ENCODE measurements at regions not wholly inside any gene's neighbourhood (a gene's known extent, or its start where the extent isn't known, plus 50 kb on each side); places are given as distances from the start of the nearest gene placed in this dataset.

- Histone ChIP-seq H3K9me3 (peaks cover 0 to 12% (median 4%) of the 10 kb centered on the region in 4 donors), H3K27me3 (no peaks in the 10 kb centered on the region), H3K4me1 (no peaks in the 10 kb centered on the region), H3K27ac (no peak overlapping the region), H3K36me3 (no peaks in the 10 kb centered on the region), H3K4me3 (no peak overlapping the region)
- TF ChIP-seq POLR2A (IDR thresholded peaks at IDR 0.05) (no peak), EP300 (IDR thresholded peaks at IDR 0.05) (no peak), CTCF (IDR thresholded peaks at IDR 0.05) (no peak)
- intact Hi-C loops (cut with DNase I) = no loop called here
- no peak for DNase-seq
- 58 to 81% methylated on average over 3 of the region's 3 CpGs for WGBS, 2 donors
Measured at GRCh38 chr13:48782429-48782840, 128.7 kb downstream of the CYSLTR2 start.

- 15 to 49% methylated on average over 7 of the region's 7 CpGs for WGBS, 2 donors
- H3K4me3 ChIP-seq = no peak overlapping the region
Measured at GRCh38 chr13:48783181-48783630, 129.5 kb downstream of the CYSLTR2 start.

GRCh38 chr13:48783695-48784230 is 130.0 kb downstream of the CYSLTR2 start:
- no peak for DNase-seq
- WGBS, 2 donors = 89% methylated on average over 4 of the region's 4 CpGs
- Histone ChIP-seq H3K27ac (no peak overlapping the region), H3K9me3 (peaks cover 0 to 12% (median 4%) of the 10 kb centered on the region in 4 donors), H3K36me3 (no peaks in the 10 kb centered on the region), H3K4me3 (no peak overlapping the region), H3K4me1 (no peaks in the 10 kb centered on the region), H3K27me3 (no peaks in the 10 kb centered on the region)
- intact Hi-C loops (cut with DNase I) = no loop called here
- no peak for TF ChIP-seq EP300 (IDR thresholded peaks at IDR 0.05)
- TF ChIP-seq POLR2A (IDR thresholded peaks at IDR 0.05) = no peak
- TF ChIP-seq CTCF (IDR thresholded peaks at IDR 0.05) = no peak
- no peak for TF ChIP-seq POLR2AphosphoS5 (IDR thresholded peaks at IDR 0.05)

More at GRCh38 chr13:48783181-48783630, 129.5 kb downstream of the CYSLTR2 start:
- peak; percentile 84 for DNase-seq
- no peak overlapping the region for H3K27ac ChIP-seq
- no peaks in the 10 kb centered on the region for H3K27me3 ChIP-seq
- intact Hi-C loops (cut with DNase I) = no loop called here
- no peaks in the 10 kb centered on the region for H3K4me1 ChIP-seq
- H3K9me3 ChIP-seq = peaks cover 0 to 12% (median 4%) of the 10 kb centered on the region in 4 donors
- TF ChIP-seq EP300 (IDR thresholded peaks at IDR 0.05) = peak; percentile 40 to 95 (median 74)
- TF ChIP-seq CTCF (IDR thresholded peaks at IDR 0.05) = no peak
- no peak for TF ChIP-seq POLR2A (IDR thresholded peaks at IDR 0.05)
- TF ChIP-seq POLR2AphosphoS5 (IDR thresholded peaks at IDR 0.05) = peak in 3 of 4 donors; percentile 28 to 75 (median 35)
- no peaks in the 10 kb centered on the region for H3K36me3 ChIP-seq

- 93 to 96% methylated on average over 3 of the region's 3 CpGs for WGBS, 2 donors
- DNase-seq = no peak
- intact Hi-C loops (cut with DNase I) = no loop called here
Measured at GRCh38 chr13:48784916-48785548, 131.3 kb downstream of the CYSLTR2 start.

More at GRCh38 chr13:48784916-48785548, 131.3 kb downstream of the CYSLTR2 start:
- TF ChIP-seq CTCF (IDR thresholded peaks at IDR 0.05) (no peak), EP300 (IDR thresholded peaks at IDR 0.05) (no peak), POLR2A (IDR thresholded peaks at IDR 0.05) (no peak), POLR2AphosphoS5 (IDR thresholded peaks at IDR 0.05) (no peak)
- H3K4me3 ChIP-seq = no peak overlapping the region
- no peaks in the 10 kb centered on the region for H3K4me1 ChIP-seq
- no peaks in the 10 kb centered on the region for H3K27me3 ChIP-seq
- H3K27ac ChIP-seq = no peak overlapping the region
- peaks cover 0 to 12% (median 4%) of the 10 kb centered on the region in 4 donors for H3K9me3 ChIP-seq
- H3K36me3 ChIP-seq = no peaks in the 10 kb centered on the region

All from sigmoid colon (tissue), 6 donors.